ENCODE measurements at regions not wholly inside any gene's neighbourhood (a gene's known extent, or its start where the extent isn't known, plus 50 kb on each side); places are given as distances from the start of the nearest gene placed in this dataset.

GRCh38 chr3:72488738-72489035, 359.6 kb downstream of the SHQ1 start:
- H3K4me1 ChIP-seq: peaks cover 25% of the 10 kb centered on the region
- H3K9me3 ChIP-seq: no peaks in the 10 kb centered on the region
- H3K27ac ChIP-seq: peak overlapping the region; percentile 1
- no peak for TF ChIP-seq CTCF (IDR thresholded peaks at IDR 0.05)
- H3K27me3 ChIP-seq (ENCODE audit: low read depth): no peaks in the 10 kb centered on the region
- no peak for ATAC-seq
- H3K4me3 ChIP-seq: no peak overlapping the region
- DNase-seq: no peak
- H3K36me3 ChIP-seq: no peaks in the 10 kb centered on the region
- intact Hi-C loops (cut with DNase I): no loop called here

GRCh38 chr3:72487946-72488737, 360.1 kb downstream of the SHQ1 start:
- TF ChIP-seq CTCF (IDR thresholded peaks at IDR 0.05): no peak
- intact Hi-C loops (cut with DNase I): no loop called here
- DNase-seq (no peak), ATAC-seq (peak; percentile 69 to 71)
- Histone ChIP-seq H3K36me3 (no peaks in the 10 kb centered on the region), H3K27me3 (ENCODE audit: low read depth) (no peaks in the 10 kb centered on the region), H3K4me3 (no peak overlapping the region), H3K9me3 (no peaks in the 10 kb centered on the region), H3K4me1 (peaks cover 25% of the 10 kb centered on the region), H3K27ac (peak overlapping the region; percentile 68)

- TF ChIP-seq CTCF (IDR thresholded peaks at IDR 0.05): no peak
- H3K27ac ChIP-seq: peak overlapping the region; percentile 68
- H3K36me3 ChIP-seq: no peaks in the 10 kb centered on the region
- H3K27me3 ChIP-seq (ENCODE audit: low read depth): no peaks in the 10 kb centered on the region
- H3K4me3 ChIP-seq: no peak overlapping the region
- H3K9me3 ChIP-seq: no peaks in the 10 kb centered on the region
- ATAC-seq (peak; percentile 82 to 90), DNase-seq (peak; percentile 84)
- intact Hi-C loops (cut with DNase I): no loop called here
- H3K4me1 ChIP-seq: peaks cover 32% of the 10 kb centered on the region
Measured at GRCh38 chr3:72487078-72487765, 361.0 kb downstream of the SHQ1 start.

- H3K9me3 ChIP-seq: no peaks in the 10 kb centered on the region
- no peak overlapping the region for H3K4me3 ChIP-seq
- no peaks in the 10 kb centered on the region for H3K27me3 ChIP-seq (ENCODE audit: low read depth)
- H3K4me1 ChIP-seq: peaks cover 33% of the 10 kb centered on the region
- H3K27ac ChIP-seq: no peak overlapping the region
- intact Hi-C loops (cut with DNase I): no loop called here
- H3K36me3 ChIP-seq: no peaks in the 10 kb centered on the region
- no peak for TF ChIP-seq CTCF (IDR thresholded peaks at IDR 0.05)
- DNase-seq: no peak
- ATAC-seq: peak; percentile 42 to 61
Measured at GRCh38 chr3:72485641-72486040, 362.6 kb downstream of the SHQ1 start.

GRCh38 chr3:72483554-72484104, 364.6 kb downstream of the SHQ1 start:
- peaks cover 33% of the 10 kb centered on the region for H3K4me1 ChIP-seq
- no peaks in the 10 kb centered on the region for H3K36me3 ChIP-seq
- no peak for ATAC-seq
- intact Hi-C loops (cut with DNase I): no loop called here
- H3K27ac ChIP-seq: no peak overlapping the region
- no peaks in the 10 kb centered on the region for H3K9me3 ChIP-seq
- H3K4me3 ChIP-seq: no peak overlapping the region
- no peak for DNase-seq
- no peak for TF ChIP-seq CTCF (IDR thresholded peaks at IDR 0.05)
- no peaks in the 10 kb centered on the region for H3K27me3 ChIP-seq (ENCODE audit: low read depth)
